Superior temporal gyrus (tissue), 1 donor: ENCODE measurements at regions not wholly inside any gene's neighbourhood (a gene's known extent, or its start where the extent isn't known, plus 50 kb on each side); places are given as distances from the start of the nearest gene placed in this dataset.

Experiments
- DNase-seq: peaks from one replicate; pipeline ENCODE4 v3.0.0-alpha.2; 2016; ENCODE audit errors: extremely low spot score

- DNase-seq, result no peak
Observed at GRCh38 chr2:53265544-53266299, 501.9 kb upstream of the CHAC2 start.

GRCh38 chr2:53260568-53260967 is 507.0 kb upstream of the CHAC2 start:
- no peak for DNase-seq

GRCh38 chr2:53259395-53260009 is 508.1 kb upstream of the CHAC2 start:
- DNase-seq, result no peak

- DNase-seq, result no peak
Observed at GRCh38 chr2:53257287-53257686, 510.3 kb upstream of the CHAC2 start.

- no peak for DNase-seq
Observed at GRCh38 chr2:53253244-53253643, 514.4 kb upstream of the CHAC2 start.

- no peak for DNase-seq
Observed at GRCh38 chr2:53252115-53252514, 515.5 kb upstream of the CHAC2 start.

- no peak for DNase-seq
Observed at GRCh38 chr2:53247956-53248735, 519.5 kb upstream of the CHAC2 start.

GRCh38 chr2:53243430-53243829 is 524.2 kb upstream of the CHAC2 start:
- no peak for DNase-seq

- no peak for DNase-seq
Observed at GRCh38 chr2:53242090-53242489, 525.5 kb upstream of the CHAC2 start.

GRCh38 chr2:53235836-53236582 is 531.6 kb upstream of the CHAC2 start:
- DNase-seq, result no peak

GRCh38 chr2:53234548-53234903 is 533.1 kb upstream of the CHAC2 start:
- DNase-seq, result no peak

- no peak for DNase-seq
Observed at GRCh38 chr2:53233759-53234547, 533.7 kb upstream of the CHAC2 start.

- no peak for DNase-seq
Observed at GRCh38 chr2:53231908-53232307, 535.7 kb upstream of the CHAC2 start.

GRCh38 chr2:53230691-53231090 is 536.9 kb upstream of the CHAC2 start:
- DNase-seq, result no peak

GRCh38 chr2:53227535-53227934 is 540.1 kb upstream of the CHAC2 start:
- DNase-seq, result no peak

- DNase-seq, result no peak
Observed at GRCh38 chr2:53220969-53221368, 546.6 kb upstream of the CHAC2 start.

- DNase-seq, result no peak
Observed at GRCh38 chr2:53217250-53217649, 550.4 kb upstream of the CHAC2 start.

- DNase-seq, result no peak
Observed at GRCh38 chr2:53216805-53217204, 550.8 kb upstream of the CHAC2 start.

- no peak for DNase-seq
Observed at GRCh38 chr2:53212576-53212975, 555.0 kb upstream of the CHAC2 start.

GRCh38 chr2:53211201-53211774 is 556.3 kb upstream of the CHAC2 start:
- no peak for DNase-seq

- peak; percentile 24 for DNase-seq
Observed at GRCh38 chr2:53210538-53210937, 557.1 kb upstream of the CHAC2 start.
